Mammary epithelial cell (primary cell): ENCODE measurements at regions not wholly inside any gene's neighbourhood (a gene's known extent, or its start where the extent isn't known, plus 50 kb on each side); places are given as distances from the start of the nearest gene placed in this dataset.

Experiments used
- EZH2 ChIP-seq: IDR thresholded peaks from 2 replicates; pipeline ENCODE4 v1.6.1; 2012; ENCODE audit warnings: low read length, inconsistent platforms, borderline replicate concordance
- TF ChIP-seq, protein P1 (sequence below), 2 donors: IDR thresholded peaks in 1 of 2; conservative IDR thresholded peaks in 1 of 2; 2 replicates each; pipeline ENCODE4 v1.5.1; 2011 to 2012; ENCODE audit warnings: inconsistent platforms in 2 of 2, low read length in 2 of 2, mild to moderate bottlenecking in 2 of 2, control low read depth in 1 of 2, low read depth in 1 of 2; ENCODE audit not compliant: insufficient read depth in 1 of 2; ENCODE audit errors: extremely low read depth in 1 of 2

DNA sequence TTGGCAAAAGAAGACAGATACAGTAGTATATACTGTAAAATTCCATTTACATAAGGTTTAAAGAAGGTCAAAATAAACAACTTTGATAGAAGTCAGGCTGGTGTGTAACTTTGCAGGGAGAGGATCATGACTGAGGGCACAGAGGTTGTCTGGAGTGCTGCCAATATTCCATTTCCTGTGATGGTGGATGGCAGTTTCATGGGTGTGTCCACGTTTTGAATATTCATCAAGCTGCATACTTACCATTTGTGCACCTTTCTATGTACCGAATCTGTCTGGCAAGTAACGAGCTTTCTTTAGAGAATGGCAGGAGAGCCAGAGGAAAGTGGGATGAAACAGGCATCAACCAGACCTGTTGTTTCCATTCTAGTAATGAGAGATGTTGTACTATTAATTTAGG lies 420.5 kb upstream of the HTR2A start:
- TF ChIP-seq, protein P1, sequence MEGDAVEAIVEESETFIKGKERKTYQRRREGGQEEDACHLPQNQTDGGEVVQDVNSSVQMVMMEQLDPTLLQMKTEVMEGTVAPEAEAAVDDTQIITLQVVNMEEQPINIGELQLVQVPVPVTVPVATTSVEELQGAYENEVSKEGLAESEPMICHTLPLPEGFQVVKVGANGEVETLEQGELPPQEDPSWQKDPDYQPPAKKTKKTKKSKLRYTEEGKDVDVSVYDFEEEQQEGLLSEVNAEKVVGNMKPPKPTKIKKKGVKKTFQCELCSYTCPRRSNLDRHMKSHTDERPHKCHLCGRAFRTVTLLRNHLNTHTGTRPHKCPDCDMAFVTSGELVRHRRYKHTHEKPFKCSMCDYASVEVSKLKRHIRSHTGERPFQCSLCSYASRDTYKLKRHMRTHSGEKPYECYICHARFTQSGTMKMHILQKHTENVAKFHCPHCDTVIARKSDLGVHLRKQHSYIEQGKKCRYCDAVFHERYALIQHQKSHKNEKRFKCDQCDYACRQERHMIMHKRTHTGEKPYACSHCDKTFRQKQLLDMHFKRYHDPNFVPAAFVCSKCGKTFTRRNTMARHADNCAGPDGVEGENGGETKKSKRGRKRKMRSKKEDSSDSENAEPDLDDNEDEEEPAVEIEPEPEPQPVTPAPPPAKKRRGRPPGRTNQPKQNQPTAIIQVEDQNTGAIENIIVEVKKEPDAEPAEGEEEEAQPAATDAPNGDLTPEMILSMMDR (conservative IDR thresholded peaks at IDR 0.05 in 1 of 2, IDR thresholded peaks at IDR 0.05 in 1 of 2; ENCODE audit: extremely low read depth in 1 of 2, insufficient read depth in 1 of 2, low read depth in 1 of 2, low read length in 2 of 2): no peak
- TF ChIP-seq EZH2: no peak
